Muscle layer of colon (tissue), 2 donors: ENCODE measurements at regions not wholly inside any gene's neighbourhood (a gene's known extent, or its start where the extent isn't known, plus 50 kb on each side); places are given as distances from the start of the nearest gene placed in this dataset.

Experiments
- H3K27ac ChIP-seq: one replicate; pipeline ENCODE4 v1.7.0; 2013; ENCODE audit warnings: low read depth, mild to moderate bottlenecking, low read length, moderate library complexity
- H3K27me3 ChIP-seq, 2 donors: one replicate each; pipeline ENCODE4 v1.7.0; 2013; ENCODE audit warnings: low read length in 2 of 2, mild to moderate bottlenecking in 2 of 2; ENCODE audit not compliant: insufficient read depth in 2 of 2, control insufficient read depth in 1 of 2
- H3K36me3 ChIP-seq: one replicate; pipeline ENCODE4 v1.7.0; 2013; ENCODE audit warnings: mild to moderate bottlenecking, low read length; ENCODE audit not compliant: insufficient read depth
- H3K4me1 ChIP-seq: one replicate; pipeline ENCODE4 v1.7.0; 2013; ENCODE audit warnings: mild to moderate bottlenecking, low read length; ENCODE audit not compliant: insufficient read depth
- H3K4me3 ChIP-seq, 2 donors: one replicate each; pipeline ENCODE4 v1.7.0; 2013; ENCODE audit warnings: low read length in 2 of 2, low read depth in 1 of 2, mild to moderate bottlenecking in 1 of 2, moderate library complexity in 1 of 2
- H3K9ac ChIP-seq: one replicate; pipeline ENCODE4 v1.7.0; 2013; ENCODE audit warnings: low read length
- H3K9me3 ChIP-seq: one replicate; pipeline ENCODE4 v1.7.0; 2013; ENCODE audit warnings: mild to moderate bottlenecking, low read length
- donor health status: abdominal sarcoma.
- donor health status: Adenocarcinoma of cecum.

- no peaks in the 10 kb centered on the region for H3K36me3 ChIP-seq
- no peaks in the 10 kb centered on the region for H3K9me3 ChIP-seq
- no peaks in the 10 kb centered on the region for H3K27me3 ChIP-seq
- H3K27ac ChIP-seq: no peak overlapping the region
- no peaks in the 10 kb centered on the region for H3K4me1 ChIP-seq
- H3K4me3 ChIP-seq: no peak overlapping the region
- no peak overlapping the region for H3K9ac ChIP-seq
Observed at GRCh38 chr22:44442186-44442815, 55.7 kb downstream of the RTL6 start.

- Histone ChIP-seq H3K36me3 (no peaks in the 10 kb centered on the region), H3K4me1 (no peaks in the 10 kb centered on the region), H3K9ac (no peak overlapping the region), H3K9me3 (no peaks in the 10 kb centered on the region), H3K27me3 (no peaks in the 10 kb centered on the region), H3K4me3 (no peak overlapping the region), H3K27ac (no peak overlapping the region)
Observed at GRCh38 chr22:44441401-44442185, 56.4 kb downstream of the RTL6 start.

- Histone ChIP-seq H3K4me1 (no peaks in the 10 kb centered on the region), H3K36me3 (no peaks in the 10 kb centered on the region)
Observed at GRCh38 chr22:44440224-44441160, 57.5 kb downstream of the RTL6 start.

GRCh38 chr22:44439356-44440223 lies 58.4 kb downstream of the RTL6 start:
- no peaks in the 10 kb centered on the region for H3K4me1 ChIP-seq
- H3K27ac ChIP-seq: no peak overlapping the region
- no peaks in the 10 kb centered on the region for H3K27me3 ChIP-seq
- no peaks in the 10 kb centered on the region for H3K9me3 ChIP-seq
- no peak overlapping the region for H3K4me3 ChIP-seq
- no peaks in the 10 kb centered on the region for H3K36me3 ChIP-seq
- H3K9ac ChIP-seq: no peak overlapping the region

More at GRCh38 chr22:44440224-44441160, 57.5 kb downstream of the RTL6 start:
- no peak overlapping the region for H3K4me3 ChIP-seq
- H3K27ac ChIP-seq: no peak overlapping the region
- H3K27me3 ChIP-seq: no peaks in the 10 kb centered on the region
- H3K9ac ChIP-seq: no peak overlapping the region
- H3K9me3 ChIP-seq: no peaks in the 10 kb centered on the region

GRCh38 chr22:44438481-44439131 lies 59.4 kb downstream of the RTL6 start:
- H3K4me3 ChIP-seq: no peak overlapping the region
- H3K9ac ChIP-seq: no peak overlapping the region
- H3K4me1 ChIP-seq: no peaks in the 10 kb centered on the region
- H3K27me3 ChIP-seq: no peaks in the 10 kb centered on the region
- no peaks in the 10 kb centered on the region for H3K36me3 ChIP-seq
- no peaks in the 10 kb centered on the region for H3K9me3 ChIP-seq
- H3K27ac ChIP-seq: no peak overlapping the region

GRCh38 chr22:44438056-44438455 lies 60.0 kb downstream of the RTL6 start:
- Histone ChIP-seq H3K4me3 (no peak overlapping the region), H3K36me3 (no peaks in the 10 kb centered on the region), H3K9me3 (no peaks in the 10 kb centered on the region), H3K27ac (no peak overlapping the region), H3K9ac (no peak overlapping the region), H3K4me1 (no peaks in the 10 kb centered on the region), H3K27me3 (no peaks in the 10 kb centered on the region)

GRCh38 chr22:44437216-44438055 lies 60.6 kb downstream of the RTL6 start:
- Histone ChIP-seq H3K9me3 (no peaks in the 10 kb centered on the region), H3K27ac (no peak overlapping the region), H3K27me3 (no peaks in the 10 kb centered on the region), H3K36me3 (no peaks in the 10 kb centered on the region), H3K4me3 (no peak overlapping the region), H3K9ac (no peak overlapping the region), H3K4me1 (no peaks in the 10 kb centered on the region)

GRCh38 chr22:44436736-44437135 lies 61.3 kb downstream of the RTL6 start:
- Histone ChIP-seq H3K27ac (no peak overlapping the region), H3K36me3 (no peaks in the 10 kb centered on the region), H3K27me3 (no peaks in the 10 kb centered on the region), H3K4me1 (no peaks in the 10 kb centered on the region), H3K9ac (no peak overlapping the region), H3K4me3 (no peak overlapping the region), H3K9me3 (no peaks in the 10 kb centered on the region)

GRCh38 chr22:44431256-44431655 lies 66.8 kb downstream of the RTL6 start:
- no peak overlapping the region for H3K4me3 ChIP-seq
- H3K9me3 ChIP-seq: no peaks in the 10 kb centered on the region
- H3K9ac ChIP-seq: no peak overlapping the region
- no peaks in the 10 kb centered on the region for H3K4me1 ChIP-seq
- no peaks in the 10 kb centered on the region for H3K36me3 ChIP-seq
- peaks cover 0 to 13% of the 10 kb centered on the region in 2 donors for H3K27me3 ChIP-seq
- H3K27ac ChIP-seq: no peak overlapping the region

GRCh38 chr22:44430716-44431115 lies 67.3 kb downstream of the RTL6 start:
- Histone ChIP-seq H3K9me3 (no peaks in the 10 kb centered on the region), H3K27ac (no peak overlapping the region), H3K4me1 (no peaks in the 10 kb centered on the region), H3K27me3 (peaks cover 0 to 13% of the 10 kb centered on the region in 2 donors), H3K9ac (no peak overlapping the region), H3K36me3 (no peaks in the 10 kb centered on the region), H3K4me3 (no peak overlapping the region)
